NT2/D1 (cell line): ENCODE measurements at regions not wholly inside any gene's neighbourhood (a gene's known extent, or its start where the extent isn't known, plus 50 kb on each side); places are given as distances from the start of the nearest gene placed in this dataset.

ENCODE experiments used
- SUZ12 ChIP-seq: IDR thresholded peaks from 2 replicates; pipeline ENCODE4 v1.6.1; 2011; ENCODE audit not compliant: insufficient read length, insufficient read depth; ENCODE audit errors: extremely low read depth
- YY1 ChIP-seq: IDR thresholded peaks from 2 replicates; pipeline ENCODE4 v1.6.1; 2011; ENCODE audit not compliant: insufficient read length, insufficient read depth
- ZNF274 ChIP-seq: IDR thresholded peaks from 2 replicates; pipeline ENCODE4 v1.6.1; 2011; ENCODE audit warnings: mild to moderate bottlenecking, low read depth, low read length

GRCh38 chr6:51487937-51488336, 599.5 kb downstream of the PKHD1 start:
- TF ChIP-seq ZNF274 (no peak), SUZ12 (no peak), YY1 (no peak)
